ENCODE measurements at regions not wholly inside any gene's neighbourhood (a gene's known extent, or its start where the extent isn't known, plus 50 kb on each side); places are given as distances from the start of the nearest gene placed in this dataset.

- TF ChIP-seq CTCF (IDR thresholded peaks at IDR 0.05) (no peak), EP300 (IDR thresholded peaks at IDR 0.05) (no peak), POLR2A (IDR thresholded peaks at IDR 0.05) (no peak), POLR2AphosphoS5 (IDR thresholded peaks at IDR 0.05) (no peak)
These were observed 315.6 kb upstream of the ATP10A start for GRCh38 chr15:26178640-26179220.
